Mononuclear cell (primary cell): ENCODE measurements at regions not wholly inside any gene's neighbourhood (a gene's known extent, or its start where the extent isn't known, plus 50 kb on each side); places are given as distances from the start of the nearest gene placed in this dataset.

ENCODE experiments used
- H3K27me3 ChIP-seq: 2 replicates; pipeline ENCODE4 v1.6.0; 2011; ENCODE audit warnings: low read length, control low read depth; ENCODE audit not compliant: insufficient read depth
- H3K4me1 ChIP-seq: 2 replicates; pipeline ENCODE4 v1.5.1; 2011; ENCODE audit warnings: mild to moderate bottlenecking, low read length, control low read depth; ENCODE audit not compliant: insufficient read depth
- H3K4me3 ChIP-seq: 2 replicates; pipeline ENCODE4 v1.5.1; 2011; ENCODE audit warnings: mild to moderate bottlenecking, low read length, moderate library complexity
- H3K9me3 ChIP-seq: 2 replicates; pipeline ENCODE4 v1.5.1; 2011; ENCODE audit warnings: low read depth, mild to moderate bottlenecking, control low read depth, low read length

DNA sequence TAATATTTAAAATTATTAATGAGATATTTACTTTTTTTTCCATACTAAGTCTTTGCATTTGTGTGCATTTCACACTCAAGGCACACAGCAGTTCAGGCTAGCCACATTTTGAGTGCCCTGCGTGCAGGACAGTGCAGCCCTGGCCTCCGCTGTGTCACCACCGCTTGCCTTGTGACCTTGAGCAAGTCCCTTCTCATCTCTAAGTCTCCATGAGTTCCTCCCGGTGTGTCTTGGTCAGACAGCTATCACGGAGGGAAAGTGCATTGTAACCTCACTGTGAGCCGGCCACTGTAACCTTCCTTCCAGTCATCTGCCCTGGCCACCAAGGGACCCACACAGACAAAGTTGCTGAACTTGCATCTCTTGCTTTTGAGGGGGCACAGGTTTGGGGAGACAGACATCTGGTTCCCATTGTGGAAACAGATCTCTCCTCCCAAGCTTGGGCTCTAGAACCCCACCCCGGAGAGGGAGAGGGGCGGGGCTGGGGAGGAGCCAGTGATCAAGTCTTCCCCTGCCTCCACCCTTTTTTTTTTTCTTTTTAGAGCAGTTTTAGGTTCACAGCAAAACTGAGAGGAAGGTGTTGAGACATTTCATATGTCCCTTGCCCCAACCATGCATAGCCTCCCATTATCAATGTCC lies 96.8 kb downstream of the C9orf50 start:
- Histone ChIP-seq H3K4me1 (peaks cover 7% of the 10 kb centered on the region), H3K4me3 (no peak overlapping the region), H3K27me3 (no peaks in the 10 kb centered on the region)

DNA sequence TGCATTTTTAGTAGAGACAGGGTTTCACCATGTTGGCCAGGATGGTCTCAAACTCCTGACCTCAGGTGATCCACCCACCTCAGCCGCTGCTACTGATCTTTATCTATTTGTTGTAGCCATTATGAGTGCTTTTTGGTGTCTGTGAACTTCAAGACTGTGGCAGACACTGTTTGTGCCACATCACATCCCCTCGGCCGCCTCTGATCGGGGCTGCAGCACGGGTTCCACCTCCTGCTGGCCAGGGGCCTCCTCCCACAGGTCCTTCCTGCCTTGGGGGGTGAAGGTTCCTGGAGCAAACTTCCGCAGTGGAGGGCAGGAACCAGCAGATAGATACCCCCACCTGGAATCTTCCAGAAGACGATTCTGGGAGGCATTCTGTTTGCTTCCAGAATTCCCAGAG lies 98.5 kb downstream of the C9orf50 start:
- H3K27me3 ChIP-seq: no peaks in the 10 kb centered on the region
- no peaks in the 10 kb centered on the region for H3K9me3 ChIP-seq
- H3K4me3 ChIP-seq: no peak overlapping the region
- H3K4me1 ChIP-seq: peaks cover 7% of the 10 kb centered on the region

More for the DNA sequence above, 96.8 kb downstream of the C9orf50 start:
- no peaks in the 10 kb centered on the region for H3K9me3 ChIP-seq

DNA sequence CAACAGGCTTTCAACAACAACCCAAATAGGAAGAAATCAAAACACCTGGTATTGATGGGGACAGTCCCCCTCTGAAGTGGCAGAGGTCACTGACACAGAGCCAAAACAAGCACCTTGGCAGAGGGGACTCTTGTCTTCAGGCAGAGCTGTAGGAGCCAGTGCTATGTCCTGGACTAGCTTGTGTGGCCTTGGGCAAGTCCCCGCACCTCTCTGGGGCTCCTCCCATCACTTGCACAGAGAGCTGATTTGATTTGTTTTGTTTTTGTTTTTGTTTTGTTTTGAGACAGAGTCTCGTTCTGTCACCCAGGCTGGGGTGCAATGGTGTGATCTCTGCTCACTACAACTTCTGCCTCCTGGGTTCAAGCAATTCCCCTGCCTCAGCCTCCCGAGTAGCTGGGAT lies 100.8 kb downstream of the C9orf50 start:
- H3K9me3 ChIP-seq: no peaks in the 10 kb centered on the region
- H3K4me3 ChIP-seq: no peak overlapping the region
- H3K27me3 ChIP-seq: no peaks in the 10 kb centered on the region
- peaks cover 7% of the 10 kb centered on the region for H3K4me1 ChIP-seq

DNA sequence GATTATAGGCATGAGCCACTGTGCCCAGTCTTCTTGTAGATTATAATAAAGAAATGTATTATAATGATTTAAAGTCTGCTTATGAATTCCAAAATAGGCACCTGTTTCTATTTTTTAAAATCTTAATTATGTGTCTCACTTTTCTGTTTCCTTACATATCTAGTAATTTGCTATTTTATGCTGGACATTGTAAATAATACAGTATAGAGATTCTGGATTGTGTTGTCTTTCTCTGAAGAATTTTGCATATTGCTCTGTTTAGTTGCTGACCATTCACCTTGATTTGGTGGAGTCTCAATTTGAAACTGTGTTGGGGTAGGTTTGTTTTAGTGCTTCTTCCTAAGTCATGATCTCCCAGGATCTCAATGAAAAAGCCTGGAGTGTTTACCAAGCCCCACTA lies 102.8 kb downstream of the C9orf50 start:
- no peaks in the 10 kb centered on the region for H3K9me3 ChIP-seq
- no peak overlapping the region for H3K4me3 ChIP-seq
- no peaks in the 10 kb centered on the region for H3K27me3 ChIP-seq
- H3K4me1 ChIP-seq: no peaks in the 10 kb centered on the region

DNA sequence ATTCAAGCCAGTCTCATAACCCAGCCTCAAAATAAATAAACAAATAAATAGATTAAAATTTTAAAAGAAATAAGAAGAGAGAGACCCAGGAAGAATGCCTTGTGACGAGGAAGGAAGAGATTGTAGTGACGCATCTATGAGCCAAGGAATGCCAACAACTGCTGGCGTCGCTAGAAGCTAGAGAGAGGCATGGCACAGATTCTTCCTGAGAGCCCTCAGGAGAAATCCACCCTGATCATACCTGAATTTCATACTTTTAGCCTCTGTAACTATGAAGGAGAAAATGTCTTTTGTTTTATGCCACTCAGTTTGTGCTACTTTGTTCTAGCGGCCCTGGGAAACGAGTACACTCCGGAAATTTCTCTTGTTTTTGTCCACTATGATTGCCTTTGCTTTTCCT lies 103.9 kb downstream of the C9orf50 start:
- Histone ChIP-seq H3K27me3 (no peaks in the 10 kb centered on the region), H3K4me1 (no peaks in the 10 kb centered on the region), H3K9me3 (no peaks in the 10 kb centered on the region), H3K4me3 (no peak overlapping the region)

DNA sequence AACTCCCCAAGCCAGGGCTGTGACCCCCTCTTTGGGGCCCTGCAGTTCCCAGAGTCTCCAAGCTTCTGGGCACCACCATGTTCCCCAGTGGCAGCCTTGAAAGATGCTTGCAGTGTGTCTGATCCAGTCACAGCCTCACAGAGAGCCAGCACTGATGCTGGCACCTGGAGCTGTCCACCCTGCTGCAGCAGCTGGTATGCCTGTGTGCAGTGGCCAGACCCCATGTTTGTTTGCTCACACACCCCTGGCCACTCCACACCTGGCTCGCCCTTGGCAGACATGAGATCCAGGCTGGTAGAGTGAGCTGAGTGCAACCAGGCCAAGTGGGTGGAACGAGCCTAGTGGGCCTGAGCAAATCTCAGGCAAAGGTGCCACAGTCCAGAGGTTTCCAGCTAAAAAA lies 106.0 kb downstream of the C9orf50 start:
- H3K9me3 ChIP-seq: no peaks in the 10 kb centered on the region
- no peak overlapping the region for H3K4me3 ChIP-seq

DNA sequence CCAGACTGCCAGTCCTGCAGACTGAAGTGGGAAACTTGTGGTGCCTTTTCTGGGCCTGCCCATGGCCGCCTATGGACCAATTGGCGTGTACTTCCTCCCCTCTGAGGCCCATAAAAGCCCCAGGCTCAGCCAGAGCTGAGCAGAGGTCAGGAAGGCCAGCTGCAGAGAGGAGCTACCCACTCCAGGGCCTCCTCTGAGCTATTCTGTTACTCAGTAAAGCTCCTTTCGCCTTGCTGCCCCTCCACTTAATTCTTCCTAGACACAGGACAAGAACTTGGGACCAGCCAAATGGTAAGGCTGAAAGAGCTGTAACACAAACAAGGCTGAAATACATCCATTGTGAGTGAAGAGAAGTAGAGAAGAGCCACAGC lies 106.4 kb downstream of the C9orf50 start:
- no peak overlapping the region for H3K4me3 ChIP-seq
- no peaks in the 10 kb centered on the region for H3K9me3 ChIP-seq
- H3K27me3 ChIP-seq: no peaks in the 10 kb centered on the region
- H3K4me1 ChIP-seq: no peaks in the 10 kb centered on the region

More for the DNA sequence above, 106.0 kb downstream of the C9orf50 start:
- H3K4me1 ChIP-seq: no peaks in the 10 kb centered on the region
- no peaks in the 10 kb centered on the region for H3K27me3 ChIP-seq

DNA sequence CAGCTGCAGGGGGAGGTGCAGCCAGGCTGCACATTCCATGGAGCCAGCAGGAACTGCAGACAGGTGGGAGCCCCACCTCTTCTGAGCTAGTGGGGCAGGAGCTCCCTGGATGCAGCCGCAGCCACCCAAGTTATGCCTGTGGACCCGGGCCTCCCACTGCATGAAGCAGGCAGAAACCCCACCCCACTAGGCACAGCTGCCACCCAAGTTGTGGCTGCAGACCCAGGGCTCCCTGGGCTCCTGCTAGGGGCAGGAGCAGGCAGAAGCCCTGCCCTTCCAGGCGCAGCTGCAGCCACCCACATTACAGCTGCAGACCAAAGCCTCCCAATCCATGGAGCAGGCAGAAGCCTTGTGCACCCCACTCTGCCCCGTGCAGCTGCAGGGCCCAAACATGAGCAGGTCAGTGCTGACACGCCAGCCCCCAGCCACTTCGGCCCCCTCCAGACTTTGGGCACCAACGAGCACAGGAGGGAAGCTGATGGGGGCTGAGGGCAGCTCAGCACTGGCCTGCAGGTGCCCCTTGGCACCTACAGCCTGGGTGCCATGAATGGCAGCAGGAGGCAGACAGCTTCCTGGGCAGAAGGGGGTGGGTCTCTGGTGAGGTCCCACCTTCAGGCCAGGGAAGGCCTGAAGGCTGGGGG lies 106.9 kb downstream of the C9orf50 start:
- Histone ChIP-seq H3K4me1 (no peaks in the 10 kb centered on the region), H3K4me3 (no peak overlapping the region), H3K9me3 (no peaks in the 10 kb centered on the region), H3K27me3 (no peaks in the 10 kb centered on the region)

DNA sequence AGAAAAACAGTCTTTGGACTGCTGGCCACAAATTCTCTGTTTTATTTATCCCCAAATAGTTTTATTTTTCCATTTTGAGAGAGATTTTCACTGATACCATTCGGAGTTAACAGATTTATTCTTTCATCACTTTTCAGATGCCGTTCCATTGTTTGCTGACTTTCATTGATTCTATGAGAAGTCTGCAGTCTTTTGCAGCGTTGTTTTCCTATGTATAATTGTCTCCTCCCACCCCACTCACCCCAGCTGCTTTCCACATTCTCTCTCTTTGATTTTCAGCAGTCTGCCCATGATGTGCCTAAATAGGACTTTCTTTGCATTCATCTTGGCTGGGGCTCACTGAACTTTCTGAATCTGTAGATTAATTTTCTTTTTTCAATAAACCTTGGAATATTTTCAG lies 107.6 kb downstream of the C9orf50 start:
- H3K9me3 ChIP-seq: no peaks in the 10 kb centered on the region
- H3K27me3 ChIP-seq: no peaks in the 10 kb centered on the region
- H3K4me3 ChIP-seq: no peak overlapping the region
- no peaks in the 10 kb centered on the region for H3K4me1 ChIP-seq

DNA sequence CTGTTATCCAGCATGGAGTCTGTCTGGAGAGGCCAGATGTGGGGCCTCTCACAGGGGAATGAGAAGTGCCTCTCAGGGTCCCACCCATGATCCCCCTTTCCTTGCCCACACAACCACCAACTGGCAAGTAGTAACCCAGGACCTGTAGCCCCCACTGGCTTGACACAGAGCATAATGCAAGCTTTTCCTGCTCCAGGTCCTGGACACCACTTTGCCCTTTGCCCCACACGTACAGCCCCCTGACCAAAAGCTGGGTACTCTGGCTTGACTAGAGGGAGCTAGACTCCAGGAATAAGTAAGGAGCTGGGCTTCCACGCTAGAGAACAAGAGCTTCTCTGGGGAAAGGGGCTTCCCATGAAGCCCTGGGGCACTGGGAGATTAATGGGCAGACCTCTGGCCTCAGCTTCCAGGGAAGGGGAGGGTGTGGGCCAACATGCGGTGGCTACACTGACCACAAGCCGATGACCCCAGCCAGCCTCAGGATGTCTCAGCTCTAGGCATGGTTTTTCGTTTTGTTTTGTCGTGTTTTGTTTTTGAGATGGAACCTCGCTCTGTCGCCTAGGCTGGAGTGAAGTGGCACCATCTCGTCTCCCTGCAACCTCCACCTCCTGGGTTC lies 109.5 kb downstream of the C9orf50 start:
- no peak overlapping the region for H3K4me3 ChIP-seq
- no peaks in the 10 kb centered on the region for H3K4me1 ChIP-seq
- no peaks in the 10 kb centered on the region for H3K27me3 ChIP-seq
- no peaks in the 10 kb centered on the region for H3K9me3 ChIP-seq

DNA sequence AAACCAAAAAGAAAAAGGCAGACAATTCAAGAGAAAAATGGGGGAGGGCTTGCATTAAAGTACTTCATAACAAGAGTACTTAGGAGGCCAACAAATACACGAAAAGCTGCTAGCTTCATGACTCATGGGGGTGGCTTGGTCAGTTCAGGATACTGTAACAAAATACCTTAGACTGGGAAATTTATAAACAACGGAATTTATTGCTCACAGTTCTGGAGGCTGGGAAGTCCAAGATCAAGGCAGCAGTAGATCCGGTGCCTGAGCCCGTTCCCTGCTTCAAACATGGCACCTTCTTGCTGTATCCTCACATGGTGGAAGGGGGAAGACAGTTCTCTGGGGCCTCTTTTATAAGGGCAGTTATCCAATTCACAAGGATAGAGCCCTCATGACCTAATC lies 111.4 kb downstream of the C9orf50 start:
- Histone ChIP-seq H3K4me1 (no peaks in the 10 kb centered on the region), H3K9me3 (no peaks in the 10 kb centered on the region), H3K27me3 (no peaks in the 10 kb centered on the region), H3K4me3 (no peak overlapping the region)

DNA sequence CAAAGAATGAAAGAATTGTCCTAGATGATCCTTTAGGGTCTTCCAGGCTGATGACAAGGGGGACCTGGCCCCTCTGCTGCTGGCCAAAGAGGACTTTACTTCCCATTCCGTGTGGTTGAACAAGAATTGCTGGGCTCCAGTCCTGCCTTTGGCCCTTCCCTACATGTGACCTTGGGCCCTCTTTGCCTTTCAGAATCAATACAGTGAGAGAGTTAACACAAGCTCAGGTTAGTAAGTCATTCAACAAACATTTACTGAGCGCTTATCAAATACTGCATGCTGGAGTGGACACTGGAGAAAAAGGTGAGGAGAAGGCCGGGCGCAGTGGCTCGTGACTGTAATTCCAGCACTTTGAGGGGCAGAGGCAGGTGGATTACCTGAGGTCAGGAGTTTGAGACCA lies 113.1 kb downstream of the C9orf50 start:
- Histone ChIP-seq H3K4me3 (no peak overlapping the region), H3K4me1 (no peaks in the 10 kb centered on the region), H3K9me3 (no peaks in the 10 kb centered on the region), H3K27me3 (no peaks in the 10 kb centered on the region)

DNA sequence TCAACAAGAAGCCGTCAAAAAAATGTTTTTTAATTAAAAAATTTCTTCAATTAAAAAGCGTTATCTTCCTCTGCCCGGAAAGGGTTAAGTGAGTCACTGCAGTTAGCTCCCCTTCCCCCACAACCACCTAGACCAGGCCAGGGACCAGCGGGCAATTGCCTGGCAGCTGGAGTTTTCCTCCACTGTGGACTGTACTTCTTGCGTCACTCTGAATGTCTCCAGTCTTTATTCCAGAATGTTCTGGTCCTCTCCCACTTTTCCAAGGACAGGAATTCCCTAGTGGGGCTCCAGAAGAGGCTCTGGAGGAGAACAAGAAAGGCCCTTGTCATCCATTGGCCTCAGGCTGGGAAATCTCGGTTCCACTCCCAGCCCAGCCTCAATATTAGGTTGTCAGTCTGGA lies 114.0 kb downstream of the C9orf50 start:
- no peak overlapping the region for H3K4me3 ChIP-seq
- H3K4me1 ChIP-seq: no peaks in the 10 kb centered on the region
- H3K9me3 ChIP-seq: no peaks in the 10 kb centered on the region
- H3K27me3 ChIP-seq: no peaks in the 10 kb centered on the region

DNA sequence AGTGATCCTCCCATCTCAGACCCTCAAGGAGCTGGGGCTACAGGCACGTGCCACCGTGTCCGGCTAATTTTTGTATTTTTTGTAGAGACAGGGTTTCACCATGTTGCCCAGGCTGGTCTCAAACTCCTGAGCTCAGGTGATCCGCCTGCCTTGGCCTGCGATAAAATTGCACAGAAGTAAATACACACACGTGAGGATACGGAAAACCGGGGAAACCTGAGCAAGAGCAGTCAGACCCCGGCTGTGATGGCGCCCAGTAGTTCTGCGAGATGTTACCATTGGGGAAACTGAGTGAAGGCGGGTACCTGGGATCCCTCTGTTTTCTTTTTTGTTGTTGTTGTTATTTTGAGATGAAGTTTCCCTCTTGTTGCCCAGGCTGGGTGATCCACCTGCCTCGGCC lies 114.9 kb downstream of the C9orf50 start:
- Histone ChIP-seq H3K4me3 (no peak overlapping the region), H3K4me1 (no peaks in the 10 kb centered on the region), H3K27me3 (no peaks in the 10 kb centered on the region), H3K9me3 (no peaks in the 10 kb centered on the region)

DNA sequence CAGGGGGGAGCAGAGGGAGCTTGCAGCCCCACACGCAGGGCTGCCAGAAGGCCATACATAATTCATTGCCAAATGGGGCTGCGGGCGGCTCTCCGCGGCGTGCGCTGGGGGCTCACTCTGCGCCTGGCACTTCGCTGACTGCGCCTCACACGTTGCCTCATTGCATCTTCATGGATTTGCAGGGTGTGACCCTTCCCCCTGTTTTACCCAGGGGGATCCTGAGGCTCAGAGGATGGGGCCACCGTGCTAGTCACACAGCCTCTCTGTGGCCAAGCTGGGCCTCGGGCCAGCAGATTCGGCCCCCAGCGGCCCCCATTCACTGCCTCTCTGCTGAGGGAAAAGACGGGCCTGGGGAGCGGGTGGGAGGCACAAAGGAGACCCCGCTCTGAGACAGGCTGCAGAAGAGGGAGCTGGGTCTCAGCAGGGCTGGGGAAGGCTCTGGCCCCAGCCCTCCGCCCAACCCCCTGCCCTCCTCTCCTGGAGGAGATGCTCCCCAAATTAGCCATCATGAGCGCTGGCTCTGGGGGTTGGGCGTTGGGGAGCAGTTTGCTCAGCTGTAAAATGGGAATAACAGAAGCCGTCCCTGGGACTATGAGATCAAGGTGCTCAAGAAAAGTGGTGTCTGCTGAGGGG lies 115.5 kb downstream of the C9orf50 start:
- Histone ChIP-seq H3K4me1 (no peaks in the 10 kb centered on the region), H3K27me3 (no peaks in the 10 kb centered on the region), H3K9me3 (no peaks in the 10 kb centered on the region), H3K4me3 (no peak overlapping the region)
